ENCODE measurements at regions not wholly inside any gene's neighbourhood (a gene's known extent, or its start where the extent isn't known, plus 50 kb on each side); places are given as distances from the start of the nearest gene placed in this dataset.

DNA sequence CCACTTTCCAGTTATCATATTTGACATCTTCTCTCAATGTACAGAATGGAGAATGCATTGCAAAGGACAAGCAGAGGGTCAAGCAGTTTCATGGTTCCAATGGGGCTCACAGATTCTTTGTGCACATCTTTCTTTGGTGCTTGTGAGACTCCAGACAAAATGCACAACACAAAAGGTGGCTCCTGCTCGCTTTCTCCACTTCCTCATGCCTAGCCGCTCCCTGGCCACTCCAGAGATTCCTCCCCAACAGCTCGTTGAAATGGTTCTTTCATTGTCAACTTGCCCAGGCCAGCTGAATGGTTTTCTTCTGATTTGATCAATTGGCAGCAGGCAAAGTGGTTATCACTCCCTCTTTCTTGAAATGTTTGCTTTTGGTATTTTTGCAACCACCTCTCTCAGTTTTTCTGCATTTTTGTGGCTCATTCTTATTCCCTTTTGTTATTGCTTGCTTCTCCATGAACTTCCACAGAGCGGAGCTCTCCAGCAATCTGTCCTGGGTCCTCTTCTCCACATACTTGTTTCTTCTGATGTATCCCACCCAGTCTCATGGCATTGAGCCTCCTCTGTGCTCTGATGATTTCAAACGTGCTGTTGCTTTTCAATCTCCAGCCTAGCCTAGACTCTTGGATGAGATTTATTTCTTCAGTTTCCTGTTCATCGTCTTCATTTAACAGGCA, 507.8 kb upstream of the MKI67 start:
- TF ChIP-seq, protein P1, sequence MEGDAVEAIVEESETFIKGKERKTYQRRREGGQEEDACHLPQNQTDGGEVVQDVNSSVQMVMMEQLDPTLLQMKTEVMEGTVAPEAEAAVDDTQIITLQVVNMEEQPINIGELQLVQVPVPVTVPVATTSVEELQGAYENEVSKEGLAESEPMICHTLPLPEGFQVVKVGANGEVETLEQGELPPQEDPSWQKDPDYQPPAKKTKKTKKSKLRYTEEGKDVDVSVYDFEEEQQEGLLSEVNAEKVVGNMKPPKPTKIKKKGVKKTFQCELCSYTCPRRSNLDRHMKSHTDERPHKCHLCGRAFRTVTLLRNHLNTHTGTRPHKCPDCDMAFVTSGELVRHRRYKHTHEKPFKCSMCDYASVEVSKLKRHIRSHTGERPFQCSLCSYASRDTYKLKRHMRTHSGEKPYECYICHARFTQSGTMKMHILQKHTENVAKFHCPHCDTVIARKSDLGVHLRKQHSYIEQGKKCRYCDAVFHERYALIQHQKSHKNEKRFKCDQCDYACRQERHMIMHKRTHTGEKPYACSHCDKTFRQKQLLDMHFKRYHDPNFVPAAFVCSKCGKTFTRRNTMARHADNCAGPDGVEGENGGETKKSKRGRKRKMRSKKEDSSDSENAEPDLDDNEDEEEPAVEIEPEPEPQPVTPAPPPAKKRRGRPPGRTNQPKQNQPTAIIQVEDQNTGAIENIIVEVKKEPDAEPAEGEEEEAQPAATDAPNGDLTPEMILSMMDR (IDR thresholded peaks at IDR 0.05): peak in 10 of 12 donors; percentile 8 to 49 (median 26)
- no peak for TF ChIP-seq POLR2A (IDR thresholded peaks at IDR 0.05)
